OCI-LY7 (cell line): ENCODE measurements at regions not wholly inside any gene's neighbourhood (a gene's known extent, or its start where the extent isn't known, plus 50 kb on each side); places are given as distances from the start of the nearest gene placed in this dataset.

Experiments used
- CTCF ChIP-seq: fragments of 200-600 bp; sonication (generic); conservative IDR thresholded peaks from 2 replicates; pipeline ENCODE4 v1.5.1; 2014; ENCODE audit warnings: mild to moderate bottlenecking, antibody characterized with exemption, low read length, moderate library complexity, mixed read lengths
- EZH2phosphoT487 ChIP-seq: fragments of 200-600 bp; sonication (generic); IDR thresholded peaks from 2 replicates; pipeline ENCODE4 v1.6.1; 2018; ENCODE audit warnings: low read depth, borderline replicate concordance, mild to moderate bottlenecking, mixed run types, antibody characterized with exemption, low read length, moderate library complexity, mixed read lengths

- TF ChIP-seq CTCF (no peak), EZH2phosphoT487 (no peak)
These were observed 69.5 kb upstream of the ANKRD10 start for GRCh38 chr13:110984381-110984780.
